ENCODE measurements at regions not wholly inside any gene's neighbourhood (a gene's known extent, or its start where the extent isn't known, plus 50 kb on each side); places are given as distances from the start of the nearest gene placed in this dataset.

GRCh38 chr4:14249226-14249625 lies 621.7 kb upstream of the BOD1L1 start:
- Histone ChIP-seq H3K9me3 (ENCODE audit: control insufficient read depth, low read depth, low read length) (no peaks in the 10 kb centered on the region), H4K91ac (ENCODE audit: insufficient read length, low read depth, low read length) (no peak overlapping the region), H3K23me2 (ENCODE audit: insufficient read length, low read depth, low read length, poor library complexity, severe bottlenecking) (no peaks in the 10 kb centered on the region), H3K14ac (ENCODE audit: insufficient read depth, low read length) (no peak overlapping the region), H4K8ac (replicated peaks; ENCODE audit: insufficient read length, low read depth, low read length) (no peak overlapping the region), H2BK5ac (ENCODE audit: insufficient read length, low read length) (no peak overlapping the region), H4K20me1 (ENCODE audit: control insufficient read depth, insufficient read depth, insufficient read length) (no peaks in the 10 kb centered on the region), H2BK12ac (ENCODE audit: insufficient read length, low read depth, low read length) (no peak overlapping the region), H2AFZ (ENCODE audit: low read length) (no peak overlapping the region), H3K27ac (ENCODE audit: insufficient read length, low read depth, low read length) (no peak overlapping the region), H2BK15ac (ENCODE audit: low read depth, low read length) (no peak overlapping the region), H2AK5ac (ENCODE audit: insufficient read length, low read length) (no peak overlapping the region), H2BK120ac (ENCODE audit: low read depth, low read length, poor library complexity, severe bottlenecking) (no peak overlapping the region), H3K9ac (ENCODE audit: extremely low read depth, insufficient read length, low read length) (no peak overlapping the region), H4K5ac (ENCODE audit: insufficient read length, low read depth, low read length) (no peak overlapping the region), H3K4ac (ENCODE audit: low read depth, low read length) (no peak overlapping the region), H3K79me2 (ENCODE audit: insufficient read depth, low read length) (no peaks in the 10 kb centered on the region), H3K4me1 (ENCODE audit: insufficient read depth, low read length) (no peaks in the 10 kb centered on the region), H3T11ph (ENCODE audit: low read length) (no peak overlapping the region), H2BK20ac (ENCODE audit: low read depth, low read length, poor library complexity, severe bottlenecking) (no peak overlapping the region), H3K79me1 (ENCODE audit: insufficient read depth, low read depth, low read length, poor library complexity, severe bottlenecking) (no peaks in the 10 kb centered on the region), H3K18ac (ENCODE audit: insufficient read length, low read depth, low read length) (no peak overlapping the region), H3K4me2 (ENCODE audit: insufficient read depth, insufficient read length, low read length) (no peak overlapping the region), H3K23ac (ENCODE audit: insufficient read length, low read depth, low read length) (no peak overlapping the region), H3K27me3 (ENCODE audit: insufficient read depth, low read length) (no peaks in the 10 kb centered on the region), H3K56ac (ENCODE audit: insufficient read length, low read depth, low read length) (no peak overlapping the region)
- H3K9me3 Mint-ChIP-seq: peaks cover 3 to 5% of the 10 kb centered on the region in 2 experiments; a peak in 2 of 5 replicates
- peaks cover 0 to 7% (median 3%) of the 10 kb centered on the region in 3 experiments; a peak in 3 of 7 replicates for H3K36me3 Mint-ChIP-seq (ENCODE audit: insufficient read depth in 1 of 3, low read depth in 3 of 3)
- WGBS (ENCODE audit: extremely low coverage, insufficient read length, low lambda C conversion rate): no CpG with 5 or more reads among the region's 1 CpG
- H3K4me3 Mint-ChIP-seq: no peak overlapping the region
- no peaks in the 10 kb centered on the region for H3K4me1 Mint-ChIP-seq
- TF ChIP-seq, protein P1, sequence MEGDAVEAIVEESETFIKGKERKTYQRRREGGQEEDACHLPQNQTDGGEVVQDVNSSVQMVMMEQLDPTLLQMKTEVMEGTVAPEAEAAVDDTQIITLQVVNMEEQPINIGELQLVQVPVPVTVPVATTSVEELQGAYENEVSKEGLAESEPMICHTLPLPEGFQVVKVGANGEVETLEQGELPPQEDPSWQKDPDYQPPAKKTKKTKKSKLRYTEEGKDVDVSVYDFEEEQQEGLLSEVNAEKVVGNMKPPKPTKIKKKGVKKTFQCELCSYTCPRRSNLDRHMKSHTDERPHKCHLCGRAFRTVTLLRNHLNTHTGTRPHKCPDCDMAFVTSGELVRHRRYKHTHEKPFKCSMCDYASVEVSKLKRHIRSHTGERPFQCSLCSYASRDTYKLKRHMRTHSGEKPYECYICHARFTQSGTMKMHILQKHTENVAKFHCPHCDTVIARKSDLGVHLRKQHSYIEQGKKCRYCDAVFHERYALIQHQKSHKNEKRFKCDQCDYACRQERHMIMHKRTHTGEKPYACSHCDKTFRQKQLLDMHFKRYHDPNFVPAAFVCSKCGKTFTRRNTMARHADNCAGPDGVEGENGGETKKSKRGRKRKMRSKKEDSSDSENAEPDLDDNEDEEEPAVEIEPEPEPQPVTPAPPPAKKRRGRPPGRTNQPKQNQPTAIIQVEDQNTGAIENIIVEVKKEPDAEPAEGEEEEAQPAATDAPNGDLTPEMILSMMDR (conservative IDR thresholded peaks at IDR 0.05): no peak
- H3K27me3 Mint-ChIP-seq (ENCODE audit: low read depth): no peaks in the 10 kb centered on the region
- H3K27ac Mint-ChIP-seq: no peak overlapping the region
- DNase-seq: no peak

All from H9 (cell line).